ENCODE measurements at regions not wholly inside any gene's neighbourhood (a gene's known extent, or its start where the extent isn't known, plus 50 kb on each side); places are given as distances from the start of the nearest gene placed in this dataset.

DNA sequence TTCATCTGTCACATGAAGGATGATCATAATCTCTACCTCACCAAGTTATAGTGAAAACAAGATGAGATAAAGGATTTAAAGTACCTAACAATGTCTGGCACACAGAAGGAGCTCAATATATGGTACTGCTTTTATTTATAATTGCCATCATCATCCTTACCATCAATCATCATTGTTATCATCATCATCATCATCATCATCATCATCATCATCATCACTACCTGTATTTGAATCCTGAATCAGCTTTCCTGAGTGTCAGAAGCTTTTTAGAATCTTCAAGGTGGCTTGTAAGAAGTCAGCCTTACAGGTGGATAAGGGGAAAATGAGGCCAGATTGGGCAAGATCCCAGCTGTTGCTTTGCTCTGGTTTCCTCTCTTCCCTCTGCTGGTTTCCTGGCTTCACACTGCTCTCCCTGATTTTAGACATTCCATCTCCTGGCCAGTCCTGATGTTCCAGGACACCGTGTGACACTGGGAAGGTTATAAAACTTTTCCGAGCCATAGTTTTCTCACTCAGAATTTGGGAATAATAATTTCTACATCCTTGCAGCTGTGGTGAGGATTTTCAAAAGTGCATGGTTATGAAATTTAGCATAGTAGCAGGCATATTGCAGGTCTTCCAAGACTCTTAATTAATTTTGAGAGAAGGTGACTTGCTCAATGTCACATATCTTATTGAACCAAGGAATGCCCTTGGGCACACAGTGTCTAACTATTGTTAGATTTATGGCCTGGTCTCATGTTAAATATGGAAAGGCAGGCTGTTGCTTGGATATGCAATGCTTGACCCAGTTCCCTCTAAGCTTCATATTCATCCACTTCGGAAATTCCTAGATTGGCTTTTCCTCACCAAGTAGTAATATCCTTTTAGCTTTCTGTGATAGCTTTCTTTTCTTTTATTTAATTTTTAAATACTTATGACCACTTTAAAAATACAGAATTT, 160.7 kb downstream of the TMEM38B start:
- intact Hi-C loops (cut with micrococcal nuclease): no loop called here
- no peak overlapping the region for H3K27ac Mint-ChIP-seq

GRCh38 chr9:105855987-105856386, 161.6 kb downstream of the TMEM38B start:
- no peak overlapping the region for H3K27ac Mint-ChIP-seq
- DNase-seq: no peak
- peaks cover 11% of the 10 kb centered on the region for H3K27me3 Mint-ChIP-seq
- H3K36me3 Mint-ChIP-seq (ENCODE audit: low read depth): no peaks in the 10 kb centered on the region
- H3K4me1 Mint-ChIP-seq: peaks cover 19% of the 10 kb centered on the region
- peaks cover 4% of the 10 kb centered on the region for H3K9me3 Mint-ChIP-seq
- intact Hi-C loops (cut with micrococcal nuclease): no loop called here
- no peak overlapping the region for H3K4me3 Mint-ChIP-seq

More for the DNA sequence above, 160.7 kb downstream of the TMEM38B start:
- Mint-ChIP-seq H3K9me3 (peaks cover 4% of the 10 kb centered on the region), H3K4me3 (no peak overlapping the region), H3K4me1 (peaks cover 19% of the 10 kb centered on the region), H3K36me3 (ENCODE audit: low read depth) (no peaks in the 10 kb centered on the region), H3K27me3 (peaks cover 8% of the 10 kb centered on the region)
- DNase-seq: no peak

DNA sequence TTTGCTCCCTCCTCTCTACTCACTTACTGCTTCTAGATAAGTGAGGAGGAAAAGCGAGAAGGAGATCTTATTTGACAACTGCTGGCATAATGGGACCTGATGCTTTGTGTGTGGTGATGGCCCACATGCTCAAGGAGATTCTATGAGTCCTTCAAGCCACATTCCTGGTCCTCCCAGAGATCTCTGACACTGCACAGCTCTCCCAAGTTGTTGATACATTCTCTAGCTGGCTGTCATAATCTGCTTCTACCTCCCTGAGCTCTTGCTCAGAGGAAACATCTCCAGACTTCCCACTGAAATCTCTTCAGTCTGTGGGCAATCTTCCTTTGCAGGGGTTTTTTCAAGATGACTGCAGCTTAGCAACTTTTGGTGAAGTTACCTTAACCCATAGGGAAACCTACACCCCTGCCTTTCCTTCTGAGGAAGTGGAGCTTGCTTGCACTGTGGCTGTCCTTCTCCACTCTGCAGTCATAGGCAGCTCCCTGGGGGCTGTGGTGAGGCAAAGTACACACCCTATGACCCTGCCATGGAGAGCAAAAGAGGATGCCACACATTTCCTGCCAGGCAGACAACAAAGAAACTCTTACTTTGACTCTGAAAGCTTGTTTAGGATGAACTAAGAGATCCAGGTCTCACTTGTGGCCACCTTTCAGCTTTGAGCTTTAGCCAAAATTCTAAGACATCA, 163.8 kb downstream of the TMEM38B start:
- Mint-ChIP-seq H3K27me3 (peaks cover 18% of the 10 kb centered on the region), H3K4me3 (peak overlapping the region; percentile 62), H3K9me3 (peaks cover 7% of the 10 kb centered on the region), H3K27ac (peak overlapping the region; percentile 17), H3K36me3 (ENCODE audit: low read depth) (no peaks in the 10 kb centered on the region), H3K4me1 (peaks cover 19% of the 10 kb centered on the region)
- DNase-seq: peak; percentile 72
- intact Hi-C loops (cut with micrococcal nuclease): no loop called here

DNA sequence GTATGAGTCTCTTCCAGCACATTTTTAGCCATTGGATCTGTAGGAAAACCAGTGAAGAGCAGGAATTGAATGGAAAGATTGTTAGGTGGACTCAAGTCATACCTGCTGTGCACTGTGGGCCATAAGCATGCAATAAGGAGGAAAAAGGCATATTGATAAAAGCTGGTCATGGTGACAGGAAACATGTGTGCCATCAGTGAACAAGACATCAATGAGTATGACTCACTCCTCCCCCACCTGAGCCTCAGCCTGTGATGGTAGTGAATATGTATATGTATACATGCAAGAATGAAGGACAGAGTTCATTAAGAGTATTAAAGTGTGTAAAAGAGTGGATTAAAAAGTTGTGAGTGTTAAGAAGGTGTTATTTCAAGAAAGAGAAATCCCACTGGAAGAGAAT, 164.5 kb downstream of the TMEM38B start:
- peaks cover 19% of the 10 kb centered on the region for H3K4me1 Mint-ChIP-seq
- H3K36me3 Mint-ChIP-seq (ENCODE audit: low read depth): no peaks in the 10 kb centered on the region
- H3K27ac Mint-ChIP-seq: peak overlapping the region; percentile 17
- H3K4me3 Mint-ChIP-seq: peak overlapping the region; percentile 62
- peaks cover 16% of the 10 kb centered on the region for H3K27me3 Mint-ChIP-seq
- peaks cover 7% of the 10 kb centered on the region for H3K9me3 Mint-ChIP-seq
- peak; percentile 70 for DNase-seq
- intact Hi-C loops (cut with micrococcal nuclease): no loop called here

DNA sequence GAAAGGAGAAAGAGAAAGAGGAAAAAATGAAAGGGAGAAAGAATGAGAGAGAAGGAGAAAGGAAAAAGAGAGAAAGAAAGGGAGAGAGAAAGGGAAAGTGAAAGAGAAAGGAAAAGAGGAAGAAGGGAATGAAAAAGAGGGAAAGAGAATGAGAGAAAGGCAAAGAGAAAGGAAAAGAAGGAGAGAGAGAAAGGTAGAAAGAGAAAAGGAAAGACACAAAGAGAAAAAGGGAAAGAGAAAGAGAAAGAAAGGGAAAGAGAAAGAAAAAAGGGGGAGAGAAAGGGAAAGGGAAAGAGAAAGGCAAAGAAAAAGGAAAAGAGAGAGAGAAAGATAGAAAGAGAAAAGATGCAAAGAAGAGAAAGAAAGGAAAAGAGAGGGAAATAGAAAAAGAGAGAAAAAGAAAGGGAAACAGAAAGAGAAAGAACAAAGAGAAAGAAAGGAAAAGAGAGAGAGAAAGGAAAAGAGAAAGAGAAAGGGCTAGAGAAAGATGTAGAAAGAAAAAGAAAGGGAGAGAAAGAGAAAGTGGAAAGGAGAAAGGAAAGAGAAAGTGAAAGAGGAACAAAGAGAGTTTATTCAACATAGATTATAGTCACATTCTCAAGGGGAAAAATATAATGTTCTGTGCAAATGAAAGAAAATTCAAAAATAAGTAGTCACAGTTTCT, 165.2 kb downstream of the TMEM38B start:
- DNase-seq: no peak
- Mint-ChIP-seq H3K4me3 (peak overlapping the region; percentile 62), H3K4me1 (peaks cover 19% of the 10 kb centered on the region), H3K27me3 (peaks cover 16% of the 10 kb centered on the region), H3K9me3 (peaks cover 7% of the 10 kb centered on the region), H3K27ac (peak overlapping the region; percentile 17), H3K36me3 (ENCODE audit: low read depth) (no peaks in the 10 kb centered on the region)
- intact Hi-C loops (cut with micrococcal nuclease): no loop called here

DNA sequence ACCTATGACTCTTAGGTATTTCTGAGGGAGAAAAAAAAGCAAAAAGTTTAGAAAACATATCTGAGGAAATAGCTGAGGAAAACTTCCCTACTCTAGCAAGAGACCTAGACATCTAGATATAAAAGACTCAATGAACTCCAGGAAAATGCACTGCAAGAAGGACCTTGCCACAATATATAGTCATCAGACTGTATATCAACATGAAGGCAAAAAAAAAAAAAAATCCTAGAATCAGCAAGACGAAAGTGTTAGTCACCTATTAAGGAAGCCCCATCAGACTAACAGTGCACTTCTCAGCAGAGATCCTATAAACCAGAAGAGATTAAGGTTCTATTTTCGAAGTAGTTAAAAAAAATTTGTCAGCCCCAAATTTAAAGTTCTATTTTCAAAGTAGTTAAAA, 166.2 kb downstream of the TMEM38B start:
- Mint-ChIP-seq H3K27me3 (peaks cover 18% of the 10 kb centered on the region), H3K4me1 (peaks cover 19% of the 10 kb centered on the region), H3K27ac (no peak overlapping the region), H3K36me3 (ENCODE audit: low read depth) (no peaks in the 10 kb centered on the region), H3K4me3 (no peak overlapping the region), H3K9me3 (peaks cover 7% of the 10 kb centered on the region)
- intact Hi-C loops (cut with micrococcal nuclease): no loop called here
- DNase-seq: no peak

GRCh38 chr9:105861972-105862371, 167.6 kb downstream of the TMEM38B start:
- Mint-ChIP-seq H3K4me3 (no peak overlapping the region), H3K4me1 (peaks cover 19% of the 10 kb centered on the region), H3K27me3 (peaks cover 16% of the 10 kb centered on the region), H3K36me3 (ENCODE audit: low read depth) (no peaks in the 10 kb centered on the region), H3K9me3 (peaks cover 7% of the 10 kb centered on the region), H3K27ac (no peak overlapping the region)
- no peak for DNase-seq
- intact Hi-C loops (cut with micrococcal nuclease): no loop called here

DNA sequence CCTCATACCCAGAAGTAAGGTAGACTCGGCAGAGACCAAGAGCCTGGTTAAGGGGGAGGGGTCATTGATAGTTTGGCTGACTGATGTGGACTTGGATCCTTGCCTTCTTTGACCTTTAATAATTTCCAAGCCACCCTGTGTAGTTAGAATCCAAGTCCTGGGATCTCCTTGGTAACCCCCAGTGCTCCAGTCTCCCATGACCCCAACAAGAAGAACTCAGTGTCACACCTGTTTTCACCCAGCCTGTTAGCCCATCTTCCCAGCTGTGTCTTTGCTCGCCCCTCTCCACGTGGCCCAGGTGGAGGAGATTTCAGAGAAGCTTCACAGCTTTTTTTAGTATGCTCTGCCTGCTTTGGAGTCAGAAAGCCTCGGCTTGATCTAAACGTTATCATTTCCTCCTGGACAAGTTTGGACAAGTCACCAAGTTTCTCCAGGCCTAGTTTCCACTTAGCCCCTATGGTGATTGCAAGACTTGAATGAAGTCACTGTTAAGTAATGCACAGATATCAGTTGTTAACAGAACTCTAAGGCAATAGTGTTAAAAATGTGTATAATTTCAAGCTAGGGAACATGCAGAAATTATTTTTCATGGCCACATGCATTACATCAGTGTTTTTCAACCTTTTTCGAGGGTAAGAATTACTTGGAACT, 170.0 kb downstream of the TMEM38B start:
- intact Hi-C loops (cut with micrococcal nuclease): no loop called here
- Mint-ChIP-seq H3K27ac (no peak overlapping the region), H3K4me1 (peaks cover 5% of the 10 kb centered on the region), H3K4me3 (no peak overlapping the region), H3K36me3 (ENCODE audit: low read depth) (no peaks in the 10 kb centered on the region), H3K9me3 (peaks cover 3% of the 10 kb centered on the region), H3K27me3 (peaks cover 16% of the 10 kb centered on the region)
- no peak for DNase-seq

DNA sequence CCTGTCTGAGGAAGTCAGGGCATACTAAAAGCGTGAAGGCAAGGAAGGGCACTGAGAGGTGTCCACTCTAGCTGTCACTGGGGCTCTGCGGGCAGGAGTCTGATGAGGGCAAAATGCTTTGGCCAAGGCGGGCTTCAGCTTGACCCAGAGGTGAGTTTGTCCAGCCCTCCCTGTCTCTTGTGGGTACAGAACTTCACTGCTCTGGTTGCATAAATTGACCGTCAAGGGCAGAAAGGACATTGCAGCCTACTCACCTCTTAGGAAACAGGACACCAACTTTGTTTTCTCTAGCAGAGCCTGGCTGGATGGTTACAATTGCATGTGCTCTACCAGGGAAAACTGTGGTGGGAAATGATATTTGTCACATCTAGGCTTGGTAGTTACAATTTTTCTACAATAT, 170.9 kb downstream of the TMEM38B start:
- intact Hi-C loops (cut with micrococcal nuclease): no loop called here
- Mint-ChIP-seq H3K4me3 (no peak overlapping the region), H3K36me3 (ENCODE audit: low read depth) (no peaks in the 10 kb centered on the region), H3K9me3 (peaks cover 3% of the 10 kb centered on the region), H3K27me3 (peaks cover 17% of the 10 kb centered on the region), H3K27ac (no peak overlapping the region), H3K4me1 (no peaks in the 10 kb centered on the region)
- no peak for DNase-seq

DNA sequence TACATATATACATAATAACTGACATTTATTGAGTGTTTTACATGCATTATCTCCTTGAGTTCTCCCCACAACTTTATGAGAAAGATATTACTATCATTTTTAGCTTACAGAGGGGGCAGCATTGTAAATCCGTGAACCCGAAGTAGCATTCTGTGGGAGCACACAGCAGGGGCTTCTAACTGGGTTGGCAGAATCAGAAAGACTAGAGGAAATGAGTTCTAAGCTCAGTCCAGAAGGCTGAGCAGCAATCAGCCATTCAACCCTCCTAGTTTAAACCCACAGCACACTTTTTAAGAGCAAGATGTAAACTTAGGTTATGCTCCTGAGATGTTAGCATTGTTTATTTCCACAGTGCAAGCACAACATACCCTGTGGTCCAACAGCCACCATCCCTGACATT, 177.2 kb downstream of the TMEM38B start:
- H3K4me3 Mint-ChIP-seq: no peak overlapping the region
- no peaks in the 10 kb centered on the region for H3K4me1 Mint-ChIP-seq
- H3K9me3 Mint-ChIP-seq: no peaks in the 10 kb centered on the region
- H3K36me3 Mint-ChIP-seq (ENCODE audit: low read depth): no peaks in the 10 kb centered on the region
- peaks cover 12% of the 10 kb centered on the region for H3K27me3 Mint-ChIP-seq
- no peak overlapping the region for H3K27ac Mint-ChIP-seq
- no peak for DNase-seq
- intact Hi-C loops (cut with micrococcal nuclease): no loop called here

DNA sequence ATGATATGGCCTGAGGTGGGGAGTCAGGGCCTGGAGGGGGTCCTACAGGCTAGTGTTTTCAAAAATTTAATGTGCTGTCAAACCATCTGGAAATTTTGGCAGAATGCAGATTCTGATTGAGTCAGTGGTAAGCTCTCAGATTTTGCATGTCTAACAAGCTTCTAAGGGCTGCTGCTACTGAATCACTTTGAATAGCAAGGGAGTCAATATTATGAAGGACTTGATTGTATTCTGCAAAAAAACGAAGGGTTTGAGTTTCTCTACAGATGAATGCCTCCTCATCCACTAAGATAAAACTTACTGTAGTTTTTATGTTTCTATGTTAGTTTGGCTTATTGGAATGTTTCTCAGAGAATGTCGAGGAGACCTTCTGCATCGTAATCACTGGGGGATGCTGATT, 179.5 kb downstream of the TMEM38B start:
- peaks cover 18% of the 10 kb centered on the region for H3K27me3 Mint-ChIP-seq
- H3K9me3 Mint-ChIP-seq: no peaks in the 10 kb centered on the region
- intact Hi-C loops (cut with micrococcal nuclease): no loop called here

GRCh38 chr9:105877721-105878120, 183.4 kb downstream of the TMEM38B start:
- H3K4me3 Mint-ChIP-seq: no peak overlapping the region
- peaks cover 28% of the 10 kb centered on the region for H3K27me3 Mint-ChIP-seq
- H3K27ac Mint-ChIP-seq: no peak overlapping the region
- no peak for DNase-seq
- H3K36me3 Mint-ChIP-seq (ENCODE audit: low read depth): no peaks in the 10 kb centered on the region
- peaks cover 6% of the 10 kb centered on the region for H3K4me1 Mint-ChIP-seq
- intact Hi-C loops (cut with micrococcal nuclease): no loop called here
- H3K9me3 Mint-ChIP-seq: no peaks in the 10 kb centered on the region

More for the DNA sequence above, 179.5 kb downstream of the TMEM38B start:
- Mint-ChIP-seq H3K4me3 (no peak overlapping the region), H3K27ac (no peak overlapping the region), H3K4me1 (peaks cover 3% of the 10 kb centered on the region), H3K36me3 (ENCODE audit: low read depth) (no peaks in the 10 kb centered on the region)
- DNase-seq: no peak

DNA sequence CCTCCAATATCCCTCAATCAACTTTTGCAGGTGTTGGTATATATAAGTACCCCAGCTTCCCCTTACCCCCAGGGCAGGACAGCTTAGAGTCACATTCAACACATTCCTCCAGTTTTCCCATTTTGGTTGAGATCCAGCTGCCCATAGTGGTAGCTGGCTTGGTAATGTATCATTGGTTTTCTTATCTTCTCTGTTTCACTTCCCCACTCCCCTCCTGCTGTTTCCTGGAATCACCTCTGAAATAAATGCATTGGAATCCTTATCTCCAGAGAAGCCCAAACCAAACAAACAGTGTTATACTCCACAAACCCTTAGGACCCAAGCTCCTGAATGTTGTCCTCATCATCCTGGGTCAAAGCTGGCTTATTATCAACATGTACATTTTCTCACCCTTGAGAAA, 184.8 kb downstream of the TMEM38B start:
- H3K27ac Mint-ChIP-seq: no peak overlapping the region
- intact Hi-C loops (cut with micrococcal nuclease): no loop called here
- H3K4me3 Mint-ChIP-seq: no peak overlapping the region
- H3K36me3 Mint-ChIP-seq (ENCODE audit: low read depth): no peaks in the 10 kb centered on the region
- no peak for DNase-seq
- no peaks in the 10 kb centered on the region for H3K9me3 Mint-ChIP-seq
- peaks cover 24% of the 10 kb centered on the region for H3K27me3 Mint-ChIP-seq
- peaks cover 16% of the 10 kb centered on the region for H3K4me1 Mint-ChIP-seq
